HCT116 (cell line): ENCODE measurements at regions not wholly inside any gene's neighbourhood (a gene's known extent, or its start where the extent isn't known, plus 50 kb on each side); places are given as distances from the start of the nearest gene placed in this dataset.

Source experiments
- ATAC-seq: fragments of 200-7000 bp; cut with Tn5 transposase; 2 replicates; pipeline ENCODE4 v1.9.1; 2020; ENCODE audit warnings: mild to moderate bottlenecking, moderate library complexity
- BruUV-seq: library from RNA; stranded (reverse); fragments of 400-500 nt; replicated peaks from 2 replicates; lab custom pipeline; 2021; lab: Mats Ljungman, UMichigan
- CTCF ChIA-PET: fragments of 300-600 bp; sonication (Branson Sonifier 250); formaldehyde crosslinking; loops from one replicate; lab custom pipeline; 2021; ENCODE audit warnings: antibody characterized with exemption; lab: Charles Lee
- POLR2A ChIA-PET: fragments of 300-600, 350-600 bp; sonication (Branson Sonifier 250); formaldehyde crosslinking; loops from one replicate; lab custom pipeline; 2021; ENCODE audit warnings: antibody characterized with exemption; lab: Charles Lee
- RAD21 ChIA-PET, 2 experiments: fragments of 300-600 bp; sonication (Branson Sonifier 250); formaldehyde crosslinking; loops; one replicate each; lab custom pipeline; 2023; ENCODE audit warnings: low total read pairs in 2 of 2; ENCODE audit not compliant: uncharacterized antibody in 2 of 2, unreplicated experiment in 2 of 2, low non-redundant PET in 1 of 2; lab: Charles Lee
- DNase-seq: peaks from one replicate; pipeline ENCODE4 v3.0.0-alpha.2; 2010; ENCODE audit warnings: low read depth, low spot score
- H2AFZ ChIP-seq: fragments of 200-600 bp; shearing (Covaris generic), sonication (generic); 2 replicates; pipeline ENCODE4 v1.6.1; 2017; ENCODE audit warnings: low read depth, mixed run types, mixed read lengths, antibody characterized with exemption, low read length; ENCODE audit not compliant: poor library complexity, severe bottlenecking
- H3K27ac ChIP-seq: 2 replicates; pipeline ENCODE4 v1.5.1; 2012; ENCODE audit warnings: low read depth, low read length
- H3K27me3 ChIP-seq: fragments of 200-600 bp; sonication (generic); 2 replicates; pipeline ENCODE4 v1.6.1; 2016; ENCODE audit warnings: mixed run types, low read length, mixed read lengths; ENCODE audit not compliant: insufficient read depth
- H3K36me3 ChIP-seq, 2 experiments: fragments of 200-500 bp in 1 of 2; fragments of 200-600 bp in 1 of 2; sonication (Bioruptor generic) in 1 of 2; sonication (generic) in 1 of 2; 2 replicates each; pipeline versions ENCODE4 v1.5.1 to v1.6.1; 2014 to 2016; ENCODE audit warnings: low read length in 2 of 2, inconsistent platforms in 1 of 2, mixed read lengths in 1 of 2, mixed run types in 1 of 2; ENCODE audit not compliant: insufficient read depth in 2 of 2, control insufficient read depth in 1 of 2
- H3K4me1 ChIP-seq, 2 experiments: fragments of 200-600 bp in 1 of 2; sonication (generic) in 1 of 2; 2 replicates each; pipeline versions ENCODE4 v1.5.1 to v1.6.1; 2012 to 2017; ENCODE audit warnings: low read length in 2 of 2, inconsistent platforms in 1 of 2, mild to moderate bottlenecking in 1 of 2, mixed read lengths in 1 of 2, mixed run types in 1 of 2, moderate library complexity in 1 of 2; ENCODE audit not compliant: insufficient read depth in 2 of 2, control insufficient read depth in 1 of 2
- H3K4me2 ChIP-seq: fragments of 200-600 bp; sonication (generic); 2 replicates; pipeline ENCODE4 v1.6.1; 2017; ENCODE audit warnings: mixed run types, low read length, mixed read lengths
- H3K4me3 ChIP-seq, 2 experiments: fragments of 200-600 bp in 1 of 2; sonication (generic) in 1 of 2; replicated peaks in 1 of 2; 2 replicates each; pipeline ENCODE4 v1.5.1; 2011 to 2016; ENCODE audit warnings: low read length in 2 of 2, control low read depth in 1 of 2, low read depth in 1 of 2, mild to moderate bottlenecking in 1 of 2, mixed read lengths in 1 of 2, mixed run types in 1 of 2
- H3K79me2 ChIP-seq: fragments of 200-600 bp; sonication (generic); 2 replicates; pipeline ENCODE4 v1.6.1; 2017; ENCODE audit warnings: mild to moderate bottlenecking, mixed run types, low read length, moderate library complexity, mixed read lengths; ENCODE audit not compliant: insufficient read depth
- H3K9ac ChIP-seq: fragments of 200-600 bp; sonication (generic); 2 replicates; pipeline ENCODE4 v1.6.1; 2016; ENCODE audit warnings: low read length, mixed read lengths
- H3K9me2 ChIP-seq: fragments of 200-600 bp; sonication (generic), shearing (Covaris generic); 2 replicates; pipeline ENCODE4 v1.6.1; 2017; ENCODE audit warnings: mixed run types, mild to moderate bottlenecking, moderate library complexity; ENCODE audit not compliant: insufficient read depth
- H3K9me3 ChIP-seq, 2 experiments: fragments of 200-500 bp in 1 of 2; fragments of 200-600 bp in 1 of 2; sonication (Bioruptor generic) in 1 of 2; sonication (generic) in 1 of 2; 2 replicates each; pipeline ENCODE4 v1.6.1; 2014 to 2017; ENCODE audit warnings: low read length in 2 of 2, mixed read lengths in 2 of 2, inconsistent platforms in 1 of 2, low read depth in 1 of 2, mild to moderate bottlenecking in 1 of 2, mixed run types in 1 of 2, moderate library complexity in 1 of 2; ENCODE audit not compliant: control insufficient read depth in 1 of 2, insufficient read depth in 1 of 2
- H4K20me1 ChIP-seq: fragments of 200-600 bp; sonication (generic), shearing (Covaris generic); 2 replicates; pipeline ENCODE4 v1.6.1; 2017; ENCODE audit warnings: mixed run types, mild to moderate bottlenecking, moderate library complexity; ENCODE audit not compliant: insufficient read depth
- ATF3 ChIP-seq: IDR thresholded peaks from 2 replicates; pipeline ENCODE4 v1.6.1; 2012
- CEBPB ChIP-seq: IDR thresholded peaks from 2 replicates; pipeline ENCODE4 v1.6.1; 2012; ENCODE audit warnings: low read depth
- EGR1 ChIP-seq: IDR thresholded peaks from 2 replicates; pipeline ENCODE4 v1.6.1; 2012; ENCODE audit warnings: low read depth
- ELF1 ChIP-seq: IDR thresholded peaks from 2 replicates; pipeline ENCODE4 v1.6.1; 2012; ENCODE audit warnings: low read depth, borderline replicate concordance
- EZH2 ChIP-seq: fragments of 200-600 bp; sonication (generic); IDR thresholded peaks from 2 replicates; pipeline ENCODE4 v1.6.1; 2017; ENCODE audit warnings: antibody characterized with exemption, mixed run types
- EZH2phosphoT487 ChIP-seq: fragments of 200-600 bp; IDR thresholded peaks from 2 replicates; pipeline ENCODE4 v1.6.1; 2018; ENCODE audit warnings: antibody characterized with exemption, borderline replicate concordance
- JUND ChIP-seq: IDR thresholded peaks from 2 replicates; pipeline ENCODE4 v1.6.1; 2012
- POLR2A ChIP-seq: IDR thresholded peaks from 2 replicates; pipeline ENCODE4 v1.7.0; 2011; ENCODE audit warnings: borderline replicate concordance; ENCODE audit not compliant: insufficient read depth, insufficient read length; ENCODE audit errors: extremely low read depth
- SP1 ChIP-seq: IDR thresholded peaks from 2 replicates; pipeline ENCODE4 v1.6.1; 2012; ENCODE audit warnings: low read depth
- ZBTB33 ChIP-seq: IDR thresholded peaks from 2 replicates; pipeline ENCODE4 v1.6.1; 2011; ENCODE audit warnings: mild to moderate bottlenecking, low read length, moderate library complexity; ENCODE audit not compliant: insufficient replicate concordance; ENCODE audit errors: extremely low read depth
- ZFX ChIP-seq: fragments of 450-650 bp; IDR thresholded peaks from 2 replicates; pipeline ENCODE4 v1.6.1; 2017
- ZNF274 ChIP-seq: fragments of 200-500 bp; sonication (Bioruptor generic); IDR thresholded peaks from 2 replicates; pipeline ENCODE4 v1.6.1; 2014; ENCODE audit warnings: mild to moderate bottlenecking, low read depth, low read length, inconsistent platforms
- intact Hi-C: fragments of 100-400 bp; cut with micrococcal nuclease; formaldehyde crosslinking; loops from 2 replicates; pipeline ENCODE4 v1.10.0; 2022

- Histone ChIP-seq H2AFZ (peak overlapping the region; percentile 87), H3K27ac (no peak overlapping the region), H3K36me3 (no peaks in the 10 kb centered on the region), H3K27me3 (no peaks in the 10 kb centered on the region), H3K9me2 (no peaks in the 10 kb centered on the region), H3K4me3 (no peak overlapping the region), H3K79me2 (no peaks in the 10 kb centered on the region), H4K20me1 (no peaks in the 10 kb centered on the region), H3K4me1 (peaks cover 7 to 14% of the 10 kb centered on the region in 2 experiments; a peak in 3 of 4 replicates), H3K9me3 (no peaks in the 10 kb centered on the region), H3K9ac (no peak overlapping the region), H3K4me2 (peak overlapping the region; percentile 41; the same call in 1 of the 2 replicates)
- ChIA-PET POLR2A (no interaction called here), RAD21 (no interaction called here), CTCF (no interaction called here)
- no TSS peak for BruUV-seq
- TF ChIP-seq JUND: peak; percentile 17; the same call in 1 of the 2 replicates
- TF ChIP-seq CEBPB: no peak
- no peak for TF ChIP-seq ZFX
- DNase-seq (no peak), ATAC-seq (peak; percentile 85)
- intact Hi-C loops: no loop called here
These were observed 80.6 kb upstream of the PLEKHA5 start for GRCh38 chr12:19048943-19049342.

- Histone ChIP-seq H3K4me2 (no peak overlapping the region), H3K9me3 (no peaks in the 10 kb centered on the region), H3K36me3 (no peaks in the 10 kb centered on the region), H3K79me2 (no peaks in the 10 kb centered on the region), H3K9me2 (no peaks in the 10 kb centered on the region), H3K27ac (no peak overlapping the region), H3K9ac (no peak overlapping the region), H3K4me3 (no peak overlapping the region), H3K4me1 (peaks cover 7 to 19% of the 10 kb centered on the region in 2 experiments; a peak in 3 of 4 replicates), H3K27me3 (no peaks in the 10 kb centered on the region), H2AFZ (no peak overlapping the region), H4K20me1 (no peaks in the 10 kb centered on the region)
- ChIA-PET POLR2A (no interaction called here), RAD21 (no interaction called here), CTCF (no interaction called here)
- DNase-seq: no peak
- ATAC-seq: no peak
- TF ChIP-seq SP1 (no peak), ATF3 (no peak), ELF1 (no peak), ZFX (no peak), ZBTB33 (no peak), POLR2A (no peak), EZH2phosphoT487 (no peak), EZH2 (no peak), EGR1 (no peak), ZNF274 (no peak), CEBPB (no peak)
- intact Hi-C loops: no loop called here
- BruUV-seq: no TSS peak
These were observed 76.8 kb upstream of the PLEKHA5 start for GRCh38 chr12:19052689-19053088.
